Stimulated activated naive B cell treated with anti-CD40 and anti-IgM and Interleukin-4, amounts not matched to agents 10 μg/mL and 1 μg/mL and 100 μg/mL, for 72 hours (primary cell): ENCODE measurements at regions not wholly inside any gene's neighbourhood (a gene's known extent, or its start where the extent isn't known, plus 50 kb on each side); places are given as distances from the start of the nearest gene placed in this dataset.

ENCODE experiments used
- ATAC-seq, 2 donors: fragments of 150-1000 bp; cut with Tn5 transposase; replicated peaks; 2 replicates each; pipeline ENCODE4 v1.10.0; 2021; ENCODE audit warnings: moderate library complexity in 1 of 2
- DNase-seq: peaks from one replicate; pipeline ENCODE4 v3.0.0; 2021
- H3K27ac Mint-ChIP-seq: one replicate; pipeline ENCODE4 v1.8.0; 2022; ENCODE audit warnings: mild to moderate bottlenecking, mixed read lengths
- H3K27me3 Mint-ChIP-seq, 2 donors: one replicate each; pipeline ENCODE4 v1.8.0; 2022; ENCODE audit warnings: mixed read lengths in 2 of 2
- H3K36me3 Mint-ChIP-seq, 2 donors: one replicate each; pipeline ENCODE4 v1.8.0; 2022; ENCODE audit warnings: mixed read lengths in 2 of 2, mild to moderate bottlenecking in 1 of 2
- H3K4me1 Mint-ChIP-seq, 2 donors: one replicate each; pipeline ENCODE4 v1.8.0; 2022; ENCODE audit warnings: mixed read lengths in 2 of 2, mild to moderate bottlenecking in 1 of 2
- H3K4me3 Mint-ChIP-seq, 2 donors: one replicate each; pipeline ENCODE4 v1.8.0; 2022; ENCODE audit warnings: mild to moderate bottlenecking in 2 of 2, mixed read lengths in 2 of 2, moderate library complexity in 1 of 2
- H3K9me3 Mint-ChIP-seq, 2 donors: one replicate each; pipeline ENCODE4 v1.8.0; 2022; ENCODE audit warnings: mixed read lengths in 2 of 2, mild to moderate bottlenecking in 1 of 2

DNA sequence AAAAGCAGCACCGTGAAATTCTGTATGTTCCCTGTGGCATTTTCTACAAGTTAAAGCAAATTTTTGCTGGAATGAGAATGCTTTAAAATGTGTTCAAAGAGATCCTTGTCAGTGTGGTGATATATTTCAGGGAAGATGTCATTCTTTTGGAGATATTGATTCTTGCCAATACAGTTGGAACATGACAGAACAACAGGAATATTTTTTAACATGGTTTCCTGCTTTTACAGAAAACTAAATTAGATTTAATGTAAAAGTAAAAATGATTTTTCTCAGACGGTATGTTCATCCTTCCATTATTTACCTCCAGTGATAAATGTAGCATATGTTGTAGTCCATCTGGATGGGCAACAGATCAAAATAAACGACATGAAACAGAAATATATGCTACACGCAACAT, 474.8 kb downstream of the TMA16 start:
- H3K36me3 Mint-ChIP-seq: no peaks in the 10 kb centered on the region
- H3K9me3 Mint-ChIP-seq: no peaks in the 10 kb centered on the region
- ATAC-seq (no peak), DNase-seq (no peak)
- no peaks in the 10 kb centered on the region for H3K4me1 Mint-ChIP-seq
- H3K27ac Mint-ChIP-seq: no peak overlapping the region
- H3K4me3 Mint-ChIP-seq: no peak overlapping the region
- peaks cover 0 to 5% of the 10 kb centered on the region in 2 donors for H3K27me3 Mint-ChIP-seq

DNA sequence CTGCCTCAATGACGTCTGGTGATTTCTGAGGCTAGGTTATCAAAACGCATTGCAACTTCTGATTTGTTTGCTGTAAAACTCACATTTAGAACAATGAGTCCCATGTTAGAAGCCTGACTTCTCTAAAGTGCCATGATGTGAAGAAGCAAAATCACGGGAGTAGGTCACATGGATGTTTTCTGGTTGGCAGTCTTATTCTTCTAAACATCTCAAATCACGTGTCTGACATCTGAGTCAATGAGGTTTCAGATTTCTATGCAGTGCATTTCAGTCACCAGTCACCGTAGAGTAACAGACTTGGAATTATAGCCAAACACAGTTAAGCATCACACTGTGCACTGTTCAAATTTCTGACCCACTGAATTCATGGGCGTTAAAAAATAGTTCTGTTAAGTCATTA, 482.1 kb downstream of the TMA16 start:
- Mint-ChIP-seq H3K4me3 (no peak overlapping the region), H3K36me3 (no peaks in the 10 kb centered on the region), H3K27ac (no peak overlapping the region), H3K4me1 (no peaks in the 10 kb centered on the region), H3K27me3 (no peaks in the 10 kb centered on the region), H3K9me3 (no peaks in the 10 kb centered on the region)
- no peak for DNase-seq
- no peak for ATAC-seq

DNA sequence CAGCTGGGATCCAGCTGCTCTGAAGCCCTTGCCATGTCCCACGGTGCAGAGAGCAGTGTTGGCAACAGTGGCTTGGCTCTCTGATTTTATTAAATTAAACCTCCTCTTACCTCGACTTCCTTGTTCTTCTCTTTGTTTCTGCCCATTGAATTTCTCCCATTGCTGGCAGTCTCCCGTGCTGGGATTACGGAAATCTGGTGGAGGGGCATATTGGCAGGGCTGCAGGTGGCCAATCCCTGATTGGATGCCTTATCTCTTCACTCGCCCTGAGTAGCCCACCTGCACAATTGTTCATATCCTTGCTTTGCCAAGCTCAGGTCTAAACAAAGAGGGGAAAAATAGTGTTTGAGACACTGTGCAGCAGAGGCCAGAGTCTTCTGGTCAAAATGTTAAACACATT, 493.9 kb downstream of the TMA16 start:
- Mint-ChIP-seq H3K4me1 (no peaks in the 10 kb centered on the region), H3K27me3 (peaks cover 0 to 10% of the 10 kb centered on the region in 2 donors), H3K27ac (no peak overlapping the region), H3K36me3 (no peaks in the 10 kb centered on the region), H3K4me3 (no peak overlapping the region), H3K9me3 (no peaks in the 10 kb centered on the region)
- no peak for ATAC-seq
- no peak for DNase-seq

DNA sequence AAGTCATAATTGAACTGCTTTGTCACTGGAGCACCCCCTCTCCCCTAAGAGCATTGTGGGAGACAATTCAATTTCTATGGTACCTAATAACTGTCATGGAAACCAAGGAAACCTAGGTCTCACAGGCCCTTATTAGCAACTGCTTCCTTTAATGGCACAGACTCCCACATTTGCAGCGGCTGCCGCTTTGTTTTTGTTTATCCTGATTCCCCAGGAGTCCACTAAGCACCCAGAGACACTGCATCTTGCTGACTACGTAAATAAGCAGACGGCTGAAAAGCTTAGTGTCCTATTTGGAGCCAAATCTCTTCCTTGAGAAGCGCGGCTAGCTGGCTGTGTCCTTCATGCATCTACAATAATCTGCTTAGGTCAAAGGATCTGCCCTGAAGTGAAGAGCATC, 494.4 kb downstream of the TMA16 start:
- Mint-ChIP-seq H3K27ac (no peak overlapping the region), H3K36me3 (no peaks in the 10 kb centered on the region), H3K4me1 (no peaks in the 10 kb centered on the region), H3K4me3 (no peak overlapping the region), H3K27me3 (peaks cover 0 to 10% of the 10 kb centered on the region in 2 donors), H3K9me3 (no peaks in the 10 kb centered on the region)
- ATAC-seq (no peak), DNase-seq (no peak)

DNA sequence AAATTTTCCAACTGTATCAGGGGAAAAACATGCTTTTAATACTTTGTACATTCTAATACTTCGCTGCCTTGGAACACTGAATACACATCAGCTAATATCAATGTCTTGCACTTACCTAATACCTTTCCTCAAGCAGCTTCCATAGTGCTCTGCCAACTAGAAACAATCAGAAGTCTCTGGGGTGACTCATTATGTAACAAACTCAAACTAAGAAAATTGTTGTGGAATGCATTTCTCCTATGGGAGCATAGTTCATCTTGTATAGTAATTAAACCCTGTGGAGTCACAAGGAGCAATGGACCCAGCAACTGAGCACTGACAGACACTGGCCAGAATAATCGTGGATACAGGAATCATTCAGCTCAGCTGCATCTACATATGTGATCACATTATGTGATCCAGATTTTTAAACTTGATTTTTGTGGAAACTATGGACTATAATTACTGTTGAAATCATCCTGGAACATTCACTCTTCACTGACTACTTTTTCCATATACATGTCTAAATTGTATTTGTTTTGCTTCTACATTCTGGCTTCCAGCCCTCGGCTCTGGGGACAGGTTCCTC, 496.9 kb downstream of the TMA16 start:
- no peaks in the 10 kb centered on the region for H3K4me1 Mint-ChIP-seq
- peak overlapping the region; percentile 37 for H3K27ac Mint-ChIP-seq
- no peaks in the 10 kb centered on the region for H3K9me3 Mint-ChIP-seq
- no peak for DNase-seq
- ATAC-seq: no peak
- H3K4me3 Mint-ChIP-seq: no peak overlapping the region
- H3K27me3 Mint-ChIP-seq: peaks cover 0 to 10% of the 10 kb centered on the region in 2 donors
- no peaks in the 10 kb centered on the region for H3K36me3 Mint-ChIP-seq

DNA sequence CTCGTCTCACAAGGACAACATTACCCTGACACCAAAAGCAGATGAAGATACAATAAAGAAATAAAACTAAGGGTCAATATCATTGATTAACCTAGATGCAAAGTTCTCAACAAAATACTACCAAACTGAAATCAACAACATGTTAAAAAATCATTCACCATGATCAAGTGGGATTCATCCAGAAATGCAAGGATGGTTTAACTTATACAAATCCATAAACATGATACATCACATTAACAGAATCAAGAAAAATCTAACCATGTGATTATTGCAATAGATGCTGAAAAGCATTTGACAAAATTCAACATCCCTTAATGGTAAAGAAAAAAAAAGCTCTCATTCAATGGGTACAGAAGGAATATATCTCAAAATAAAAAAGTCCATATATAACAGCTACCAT, 514.9 kb downstream of the TMA16 start:
- no peak for ATAC-seq
- Mint-ChIP-seq H3K27ac (no peak overlapping the region), H3K4me3 (no peak overlapping the region), H3K27me3 (peaks cover 4 to 6% of the 10 kb centered on the region in 2 donors), H3K36me3 (no peaks in the 10 kb centered on the region), H3K4me1 (no peaks in the 10 kb centered on the region), H3K9me3 (no peaks in the 10 kb centered on the region)
- no peak for DNase-seq

DNA sequence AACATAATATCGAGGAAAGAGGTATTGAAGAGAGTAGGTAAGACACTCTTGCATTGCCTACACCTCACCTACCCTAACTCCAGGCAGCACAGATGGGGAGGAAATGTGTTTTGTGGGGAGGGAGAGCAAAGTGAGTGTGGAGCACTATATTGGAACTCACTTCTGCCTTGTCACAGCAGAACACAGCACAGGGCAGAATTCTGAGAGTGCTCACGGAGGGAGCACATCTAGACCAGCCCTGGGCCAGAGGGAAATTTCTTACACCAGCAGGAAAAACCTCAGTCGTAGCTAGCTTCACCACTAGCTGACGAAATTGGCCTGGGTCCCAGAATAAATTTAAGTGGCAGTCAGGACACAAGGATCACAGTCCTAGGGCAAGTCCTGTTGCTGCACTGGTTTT, 517.3 kb downstream of the TMA16 start:
- H3K36me3 Mint-ChIP-seq: no peaks in the 10 kb centered on the region
- no peak overlapping the region for H3K4me3 Mint-ChIP-seq
- no peaks in the 10 kb centered on the region for H3K9me3 Mint-ChIP-seq
- ATAC-seq (peak in 1 of 2 donors; percentile 27), DNase-seq (no peak)
- no peak overlapping the region for H3K27ac Mint-ChIP-seq
- H3K27me3 Mint-ChIP-seq: peaks cover 4 to 6% of the 10 kb centered on the region in 2 donors
- H3K4me1 Mint-ChIP-seq: no peaks in the 10 kb centered on the region

DNA sequence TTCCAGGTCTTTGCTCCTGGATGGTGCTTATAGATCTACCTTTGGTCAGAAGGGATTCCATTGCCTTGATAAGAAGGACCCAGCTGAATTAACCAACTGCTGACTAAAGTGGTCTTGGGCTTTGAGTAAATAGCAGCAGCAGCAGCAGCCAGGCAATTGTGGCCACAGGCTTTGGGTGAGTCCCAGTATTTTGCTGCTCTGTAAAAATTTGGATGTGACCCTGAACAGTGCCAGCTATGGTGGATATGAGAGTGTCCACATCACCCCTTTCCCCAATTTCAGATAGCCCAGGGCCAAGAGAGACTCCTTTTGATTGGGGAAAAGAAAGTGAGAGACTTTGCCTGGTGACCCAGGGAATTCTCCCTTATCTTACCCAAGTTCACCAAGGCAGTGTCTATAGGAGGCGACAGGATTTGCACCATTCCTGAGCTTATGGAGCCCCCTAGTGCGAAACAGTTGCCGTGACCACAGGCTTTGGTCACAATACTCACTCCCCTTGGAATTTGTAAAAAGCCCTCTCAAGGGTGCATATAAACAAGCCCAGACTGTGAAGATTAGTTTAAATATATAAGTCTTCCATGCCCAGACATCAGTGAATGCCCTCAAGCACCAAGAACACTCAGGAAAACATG, 518.0 kb downstream of the TMA16 start:
- no peak for DNase-seq
- Mint-ChIP-seq H3K4me3 (no peak overlapping the region), H3K4me1 (no peaks in the 10 kb centered on the region), H3K27ac (no peak overlapping the region), H3K36me3 (no peaks in the 10 kb centered on the region), H3K9me3 (no peaks in the 10 kb centered on the region), H3K27me3 (peaks cover 4 to 6% of the 10 kb centered on the region in 2 donors)
- peak; percentile 61 to 67 for ATAC-seq

DNA sequence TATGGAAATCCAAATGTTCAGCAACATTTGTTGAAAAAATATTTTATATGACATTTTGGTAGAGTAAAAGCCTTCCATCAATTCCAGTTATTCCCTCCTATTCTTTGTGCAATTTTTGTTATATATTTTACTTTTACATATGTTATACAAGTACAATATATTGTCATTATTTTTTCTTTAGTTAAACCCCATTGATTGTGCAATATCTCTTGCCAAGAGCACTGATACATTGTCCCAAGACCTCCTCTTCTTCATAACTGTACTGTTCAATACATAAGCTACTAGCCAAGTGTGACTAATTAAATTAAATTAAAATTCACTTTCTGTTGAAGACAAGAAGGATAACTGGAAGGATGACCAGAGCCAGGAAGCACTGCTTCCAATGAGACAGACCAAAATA, 527.5 kb downstream of the TMA16 start:
- Mint-ChIP-seq H3K36me3 (no peaks in the 10 kb centered on the region), H3K9me3 (peaks cover 8 to 10% of the 10 kb centered on the region in 2 donors), H3K4me1 (no peaks in the 10 kb centered on the region), H3K27ac (no peak overlapping the region), H3K27me3 (no peaks in the 10 kb centered on the region), H3K4me3 (no peak overlapping the region)
- DNase-seq: no peak
- ATAC-seq: no peak

DNA sequence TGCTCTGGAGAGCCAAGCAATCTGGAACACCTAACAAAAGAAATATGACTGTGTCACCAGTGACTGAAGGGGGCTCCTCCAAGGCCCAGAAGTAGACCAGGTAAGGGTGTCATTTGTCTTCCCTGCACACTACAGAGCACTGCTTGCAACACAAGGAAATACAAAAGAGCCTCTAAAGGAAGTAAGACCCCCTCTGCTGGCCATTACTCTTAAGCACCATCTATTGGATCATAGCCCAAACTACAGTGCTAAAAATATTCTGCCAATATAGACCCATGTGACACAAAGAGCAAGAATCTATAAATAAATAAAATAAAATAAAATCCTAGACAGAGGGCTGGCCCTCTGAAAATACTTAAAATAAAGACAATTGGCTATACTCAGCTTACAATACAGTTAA, 528.7 kb downstream of the TMA16 start:
- H3K4me1 Mint-ChIP-seq: no peaks in the 10 kb centered on the region
- H3K27ac Mint-ChIP-seq: no peak overlapping the region
- H3K9me3 Mint-ChIP-seq: peaks cover 8 to 10% of the 10 kb centered on the region in 2 donors
- H3K27me3 Mint-ChIP-seq: no peaks in the 10 kb centered on the region
- H3K36me3 Mint-ChIP-seq: no peaks in the 10 kb centered on the region
- DNase-seq (no peak), ATAC-seq (no peak)
- no peak overlapping the region for H3K4me3 Mint-ChIP-seq

DNA sequence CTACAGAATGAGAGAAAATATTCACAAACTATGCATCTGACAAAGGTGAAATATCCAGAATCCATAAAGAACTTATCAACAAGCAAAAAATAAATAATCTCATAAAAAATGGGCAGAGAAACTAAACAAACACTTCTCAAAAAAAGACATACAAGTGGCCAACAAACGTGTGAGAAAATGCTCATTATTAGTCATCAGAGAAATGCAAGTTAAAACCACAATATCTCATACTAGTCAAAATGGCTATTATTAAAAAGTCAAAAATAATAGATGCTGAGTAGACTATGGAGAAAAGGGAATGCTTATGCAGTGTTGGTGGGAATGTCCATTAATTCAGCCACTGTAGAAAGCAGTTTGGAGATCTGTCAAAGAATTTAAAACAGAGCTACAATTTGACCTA, 533.3 kb downstream of the TMA16 start:
- no peak for DNase-seq
- H3K27ac Mint-ChIP-seq: no peak overlapping the region
- no peak overlapping the region for H3K4me3 Mint-ChIP-seq
- no peak for ATAC-seq
- no peaks in the 10 kb centered on the region for H3K27me3 Mint-ChIP-seq
- no peaks in the 10 kb centered on the region for H3K36me3 Mint-ChIP-seq
- peaks cover 10% of the 10 kb centered on the region in 2 donors for H3K9me3 Mint-ChIP-seq
- no peaks in the 10 kb centered on the region for H3K4me1 Mint-ChIP-seq

DNA sequence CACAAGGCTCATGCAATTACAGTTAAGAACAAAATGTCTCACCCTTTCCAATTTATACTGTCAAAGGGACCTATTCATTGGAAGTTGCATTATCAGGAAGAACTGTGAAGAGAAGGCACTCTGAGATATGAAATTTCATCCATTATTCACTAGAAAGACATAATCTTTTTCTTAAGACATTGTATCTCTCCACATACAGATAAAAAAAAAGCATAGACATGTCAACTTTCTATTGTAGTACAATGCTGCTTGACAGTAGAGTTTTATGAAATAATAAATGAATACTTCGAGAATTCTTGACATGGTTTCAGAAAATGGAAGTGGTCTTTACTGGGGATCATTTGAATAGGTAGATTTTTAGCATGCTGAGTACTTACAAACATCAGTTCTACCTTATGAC, 545.0 kb downstream of the TMA16 start:
- ATAC-seq: no peak
- H3K4me3 Mint-ChIP-seq: no peak overlapping the region
- no peak for DNase-seq
- no peaks in the 10 kb centered on the region for H3K36me3 Mint-ChIP-seq
- no peaks in the 10 kb centered on the region for H3K4me1 Mint-ChIP-seq
- H3K9me3 Mint-ChIP-seq: peaks cover 15 to 16% of the 10 kb centered on the region in 2 donors
- no peaks in the 10 kb centered on the region for H3K27me3 Mint-ChIP-seq
- no peak overlapping the region for H3K27ac Mint-ChIP-seq

DNA sequence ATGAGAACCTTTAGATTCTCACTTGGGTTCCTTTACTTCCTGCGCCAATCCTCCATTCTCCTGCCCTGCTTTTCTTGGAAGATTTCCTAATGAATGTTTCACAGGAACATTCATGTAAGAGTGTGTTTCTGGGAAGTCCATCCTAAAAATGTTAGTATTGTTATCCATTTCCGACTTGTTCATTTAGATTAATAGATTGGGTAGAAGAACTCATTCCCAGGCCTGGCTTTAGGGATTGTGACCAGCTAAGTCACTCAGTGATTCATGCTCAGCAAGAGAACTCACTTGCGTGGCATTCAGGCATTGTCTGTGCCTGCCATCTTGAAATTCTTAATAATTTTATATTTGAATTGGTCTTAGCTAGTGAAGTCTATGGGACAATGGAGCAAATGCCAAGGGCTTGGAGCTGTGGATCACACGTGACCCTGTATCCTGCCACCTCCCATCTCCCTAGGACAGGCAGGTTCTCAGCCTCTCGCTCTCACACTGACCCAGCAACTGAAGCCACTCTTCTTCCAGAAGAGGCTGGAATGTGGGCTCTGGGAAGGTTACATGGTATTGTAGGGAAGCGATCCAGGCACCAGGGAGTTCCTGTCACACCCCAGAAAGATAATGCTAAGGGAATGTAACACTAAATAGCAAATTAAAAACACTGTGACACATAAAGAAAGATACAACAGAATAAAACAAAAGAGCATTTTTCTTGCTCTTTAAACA, 562.1 kb downstream of the TMA16 start:
- Mint-ChIP-seq H3K4me3 (no peak overlapping the region), H3K27ac (no peak overlapping the region), H3K4me1 (peaks cover 0 to 2% of the 10 kb centered on the region in 2 donors), H3K36me3 (no peaks in the 10 kb centered on the region), H3K9me3 (no peaks in the 10 kb centered on the region), H3K27me3 (no peaks in the 10 kb centered on the region)
- DNase-seq (no peak), ATAC-seq (no peak)

DNA sequence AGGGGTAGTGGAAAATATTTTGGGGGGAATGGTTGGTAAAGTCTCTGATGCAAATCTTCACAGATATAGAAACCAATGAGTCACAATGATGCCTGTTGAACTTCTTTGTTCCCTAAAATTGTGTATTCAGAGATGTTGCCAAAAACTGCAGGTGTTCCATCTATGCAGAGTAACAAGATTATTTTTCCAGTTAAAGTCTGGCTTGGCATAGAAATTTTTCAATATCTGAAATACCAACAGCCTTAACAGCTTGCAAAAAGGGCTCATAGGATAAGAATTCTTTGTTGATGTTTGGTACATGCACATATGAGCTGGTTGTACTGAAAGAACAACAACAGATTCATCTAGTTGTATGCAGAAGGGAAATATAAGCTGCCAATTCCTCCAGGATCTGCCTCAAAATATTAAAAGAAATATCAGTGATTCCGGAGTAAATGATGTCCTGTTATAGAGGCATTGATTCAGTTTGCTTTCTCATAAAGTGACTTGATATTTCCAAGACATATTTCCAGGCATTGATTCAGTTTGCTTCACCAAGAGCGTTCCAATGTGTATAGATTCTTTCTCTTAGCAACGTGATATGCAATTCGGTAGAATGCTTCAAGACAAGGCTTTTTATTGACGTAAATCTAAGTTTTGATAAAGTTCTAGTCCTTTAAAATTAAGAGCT, 564.4 kb downstream of the TMA16 start:
- ATAC-seq: no peak
- peaks cover 0 to 2% of the 10 kb centered on the region in 2 donors for H3K4me1 Mint-ChIP-seq
- no peaks in the 10 kb centered on the region for H3K36me3 Mint-ChIP-seq
- no peak overlapping the region for H3K4me3 Mint-ChIP-seq
- H3K27me3 Mint-ChIP-seq: no peaks in the 10 kb centered on the region
- peaks cover 1 to 3% of the 10 kb centered on the region in 2 donors for H3K9me3 Mint-ChIP-seq
- no peak overlapping the region for H3K27ac Mint-ChIP-seq
- DNase-seq: no peak

DNA sequence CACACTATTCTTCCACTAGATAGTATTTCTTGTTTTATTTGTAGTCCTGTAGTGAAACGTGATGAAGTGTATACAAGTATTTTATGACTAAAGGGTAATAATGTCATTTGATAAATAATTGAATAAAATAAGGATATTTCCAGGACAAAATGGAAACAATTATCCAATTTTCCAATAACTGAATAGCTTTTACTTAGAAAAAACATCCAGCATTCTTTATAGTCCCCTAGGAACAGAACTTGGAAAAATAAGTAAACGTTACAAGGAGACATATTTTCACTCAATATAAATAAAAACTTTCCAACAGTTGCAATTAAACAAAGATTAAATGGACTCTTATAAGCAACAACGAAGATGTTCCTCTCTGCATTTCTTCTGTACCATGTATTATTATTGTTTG, 566.0 kb downstream of the TMA16 start:
- ATAC-seq: no peak
- no peak for DNase-seq
- Mint-ChIP-seq H3K9me3 (peaks cover 8 to 9% of the 10 kb centered on the region in 2 donors), H3K4me3 (no peak overlapping the region), H3K27ac (no peak overlapping the region), H3K27me3 (no peaks in the 10 kb centered on the region), H3K4me1 (peaks cover 0 to 2% of the 10 kb centered on the region in 2 donors), H3K36me3 (no peaks in the 10 kb centered on the region)
